Cerebellar nuclear complex (tissue), 1 donor: ENCODE measurements at regions not wholly inside any gene's neighbourhood (a gene's known extent, or its start where the extent isn't known, plus 50 kb on each side); places are given as distances from the start of the nearest gene placed in this dataset.
"Not testable (repeated sequence)": the region's sequence is repeated elsewhere in the genome, so short reads cannot be mapped to it uniquely, and the experiment has no call there.

Experiments
- DNase-seq, 2 experiments: peaks; one replicate each; lab custom pipeline; 2025; lab: John Stamatoyannopoulos, UW

- no peak for DNase-seq
Measured at GRCh38 chr6:90372450-90372849, 75.8 kb upstream of the BACH2 start.

GRCh38 chr6:90370493-90370959 lies 73.9 kb upstream of the BACH2 start:
- DNase-seq = no peak

- DNase-seq = no peak
Measured at GRCh38 chr6:90369651-90370050, 73.0 kb upstream of the BACH2 start.

GRCh38 chr6:90369024-90369519 lies 72.4 kb upstream of the BACH2 start:
- no peak for DNase-seq

GRCh38 chr6:90368601-90369000 lies 72.0 kb upstream of the BACH2 start:
- no peak for DNase-seq

GRCh38 chr6:90368001-90368400 lies 71.4 kb upstream of the BACH2 start:
- DNase-seq = no peak

GRCh38 chr6:90365565-90366219 lies 69.0 kb upstream of the BACH2 start:
- no peak for DNase-seq

GRCh38 chr6:90365002-90365401 lies 68.4 kb upstream of the BACH2 start:
- no peak for DNase-seq

- no peak for DNase-seq
Measured at GRCh38 chr6:90364286-90364685, 67.6 kb upstream of the BACH2 start.

GRCh38 chr6:90362318-90362717 lies 65.7 kb upstream of the BACH2 start:
- DNase-seq = no peak

GRCh38 chr6:90361174-90361573 lies 64.5 kb upstream of the BACH2 start:
- DNase-seq = no peak

GRCh38 chr6:90358036-90358770 lies 61.6 kb upstream of the BACH2 start:
- not testable (repeated sequence) for DNase-seq

- DNase-seq = no peak
Measured at GRCh38 chr6:90356012-90356421, 59.4 kb upstream of the BACH2 start.

- no peak for DNase-seq
Measured at GRCh38 chr6:90354961-90355360, 58.3 kb upstream of the BACH2 start.

GRCh38 chr6:90351696-90352095 lies 55.1 kb upstream of the BACH2 start:
- DNase-seq = no peak

GRCh38 chr6:90350689-90351554 lies 54.3 kb upstream of the BACH2 start:
- no peak for DNase-seq

- no peak for DNase-seq
Measured at GRCh38 chr6:90347411-90347851, 50.8 kb upstream of the BACH2 start.

GRCh38 chr6:90346729-90347128 lies 50.1 kb upstream of the BACH2 start:
- DNase-seq = no peak
